ENCODE measurements at regions not wholly inside any gene's neighbourhood (a gene's known extent, or its start where the extent isn't known, plus 50 kb on each side); places are given as distances from the start of the nearest gene placed in this dataset.

GRCh38 chr1:208844158-208844557, 600.0 kb upstream of the PLXNA2 start:
- TF ChIP-seq CTCF (IDR thresholded peaks at IDR 0.05; ENCODE audit: low read length) (no peak), EZH2 (optimal IDR thresholded peaks at IDR 0.05; ENCODE audit: low read depth, low read length) (no peak), EZH2phosphoT487 (IDR thresholded peaks at IDR 0.05; ENCODE audit: low read length) (no peak)

All from MM.1S (cell line).